ENCODE measurements at regions not wholly inside any gene's neighbourhood (a gene's known extent, or its start where the extent isn't known, plus 50 kb on each side); places are given as distances from the start of the nearest gene placed in this dataset.

DNA sequence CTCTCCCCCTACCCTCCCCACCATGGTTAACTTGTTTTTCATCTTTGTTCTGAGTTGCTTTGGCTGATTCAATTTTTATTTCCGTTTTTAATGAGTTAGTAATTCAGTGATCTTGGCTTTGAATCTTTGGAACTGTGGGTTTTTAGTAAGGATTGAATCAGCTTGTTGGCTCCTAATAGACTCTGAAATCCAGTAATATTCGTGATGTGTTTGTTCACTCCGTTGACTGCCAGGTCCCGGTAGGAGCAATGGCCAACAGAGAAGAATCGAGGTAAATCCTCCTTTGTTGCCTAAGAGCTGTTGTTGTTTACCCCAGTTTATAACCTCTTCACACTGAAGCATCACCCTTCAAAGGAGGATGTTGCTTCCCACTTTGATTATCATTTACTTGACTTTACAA is 92.7 kb downstream of the PCSK1 start:
- DNase-seq, result no peak

DNA sequence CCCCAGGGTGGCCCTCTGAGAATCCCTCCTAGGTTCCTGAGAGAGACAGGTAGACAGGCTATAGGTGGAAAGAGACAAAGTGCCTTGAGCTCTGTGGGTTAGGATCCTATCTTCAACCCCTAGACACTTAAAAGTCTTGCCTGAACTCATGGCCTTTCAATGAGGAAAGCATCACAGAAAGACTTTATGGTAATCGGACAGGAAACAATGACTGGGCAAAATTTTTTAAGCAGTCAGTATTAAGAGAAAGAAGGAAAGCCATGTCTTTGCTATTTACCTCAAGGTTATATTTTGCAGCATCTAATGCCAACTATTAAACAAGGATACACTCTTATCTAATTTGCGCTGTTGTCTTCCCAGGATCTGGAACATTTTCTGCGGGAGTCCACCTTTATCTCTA is 93.2 kb downstream of the PCSK1 start:
- no peak for DNase-seq

DNA sequence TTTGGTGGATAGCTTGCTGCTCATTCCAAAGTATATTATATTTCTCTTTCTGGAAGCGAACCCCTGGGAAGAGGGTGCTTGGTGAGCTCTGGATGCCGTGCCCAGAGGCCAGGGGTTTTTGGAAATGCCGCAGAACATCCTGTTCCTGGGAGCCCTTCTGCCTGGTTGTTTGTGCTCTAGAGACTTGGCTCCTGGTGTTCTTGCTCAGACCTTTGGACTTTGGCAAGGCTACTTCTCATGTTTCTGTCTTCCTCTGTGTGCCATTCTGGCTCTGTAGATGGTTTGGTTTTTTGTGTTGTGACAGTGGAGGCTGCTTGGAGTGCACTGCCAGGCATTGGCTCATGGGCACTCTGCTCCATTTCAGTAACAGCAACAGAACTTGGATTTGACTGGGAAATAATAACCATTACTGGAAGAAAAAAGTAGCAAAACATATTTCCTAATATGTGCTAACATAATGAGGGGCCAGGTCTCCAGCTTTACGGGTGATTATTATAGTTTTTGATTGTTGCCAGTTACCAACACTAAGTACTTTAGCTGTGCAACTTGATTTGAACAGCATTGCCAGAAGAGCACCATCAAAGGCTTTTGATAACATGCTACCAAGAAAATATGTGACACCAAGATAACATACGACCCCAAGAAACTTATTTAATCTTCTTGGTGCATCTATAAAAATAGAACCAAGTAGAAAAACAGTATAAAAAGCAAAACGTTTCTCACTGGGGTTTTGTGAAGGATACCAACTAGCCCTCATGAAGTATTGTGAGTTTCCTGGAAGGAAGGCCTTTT is 94.2 kb downstream of the PCSK1 start:
- no peak for DNase-seq

DNA sequence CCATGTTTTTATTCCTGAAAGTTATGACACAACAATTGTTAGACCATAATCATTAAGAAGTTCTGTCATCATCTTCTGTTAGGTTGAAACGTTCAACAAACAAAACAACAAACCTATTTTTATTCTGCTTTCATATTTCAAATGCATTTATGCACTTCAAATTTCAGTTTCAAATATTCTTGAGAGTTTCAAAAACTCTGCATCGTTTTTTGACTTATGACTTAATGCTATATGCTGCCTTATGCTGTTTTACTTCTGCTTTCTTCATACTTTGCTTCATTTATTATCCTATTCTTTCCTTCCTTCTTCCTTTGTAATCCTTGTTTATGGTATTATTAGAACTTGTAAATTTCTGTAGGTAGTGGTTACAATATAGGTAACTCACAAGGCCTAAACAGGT is 95.0 kb downstream of the PCSK1 start:
- peak in 2 of 3 donors; percentile 37 to 55 for DNase-seq

DNA sequence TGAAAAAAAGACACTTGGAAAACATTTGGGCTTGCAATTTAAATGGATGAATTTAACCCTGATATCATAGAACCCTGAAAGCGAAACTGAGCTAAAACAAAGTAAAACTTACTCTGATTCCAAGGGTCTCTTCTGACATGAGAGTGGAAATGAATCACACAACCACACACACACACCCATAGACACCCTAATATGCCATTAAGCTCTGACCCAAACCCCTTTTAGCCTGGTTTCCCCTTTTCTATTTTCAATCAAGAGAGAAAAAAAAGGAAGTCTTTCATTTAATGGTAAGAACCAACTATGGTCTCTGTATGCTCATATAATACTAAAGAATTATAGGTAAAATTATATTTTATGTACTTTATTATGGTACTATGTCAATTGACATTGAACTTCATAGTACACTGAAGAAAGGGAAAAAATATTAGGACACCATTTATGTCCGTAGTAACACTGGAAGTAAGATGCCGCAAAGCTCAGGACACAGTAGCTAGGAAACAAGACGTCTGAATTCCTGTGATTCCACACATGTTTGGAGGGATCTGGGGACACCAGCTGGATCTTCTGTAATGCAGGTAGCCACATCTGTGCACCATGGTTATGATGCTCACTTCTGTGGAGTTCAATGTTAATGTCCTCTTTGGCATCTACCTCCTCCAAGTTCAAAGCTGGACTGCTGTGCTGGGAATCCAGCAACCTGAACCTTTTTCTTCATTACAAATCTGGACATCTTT is 95.8 kb downstream of the PCSK1 start:
- DNase-seq, result peak; percentile 59 to 83 (median 68)

DNA sequence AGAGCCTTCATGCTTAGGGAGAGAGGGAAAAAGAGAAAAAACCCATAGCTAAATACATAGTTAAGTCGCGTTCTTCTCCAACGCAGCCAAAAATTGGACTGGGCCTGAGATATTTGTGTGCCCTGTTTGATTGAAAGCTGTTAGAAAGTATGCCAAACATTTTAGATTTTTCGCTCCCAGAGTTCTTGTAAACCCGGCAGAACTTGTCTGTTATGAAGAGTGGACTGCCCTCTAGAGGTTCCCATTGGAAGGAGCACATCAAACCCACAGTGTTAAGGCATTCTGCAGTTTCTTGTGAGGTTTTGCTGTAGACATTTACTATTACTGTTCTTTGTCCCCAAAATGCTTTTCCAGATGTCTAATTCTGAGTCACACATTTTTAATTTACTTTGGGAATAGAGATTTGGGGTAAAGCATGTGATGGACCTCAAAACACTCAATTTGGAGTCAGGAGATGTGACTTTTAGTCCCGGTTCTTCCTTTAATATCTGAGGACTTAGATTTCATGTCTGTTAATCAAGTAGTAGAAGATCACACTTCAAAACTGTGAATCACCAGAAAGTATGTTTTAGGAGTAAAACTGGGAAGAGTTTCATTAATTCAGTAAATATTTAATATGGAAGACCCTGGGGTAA is 96.6 kb downstream of the PCSK1 start:
- peak; percentile 82 to 90 (median 86) for DNase-seq

DNA sequence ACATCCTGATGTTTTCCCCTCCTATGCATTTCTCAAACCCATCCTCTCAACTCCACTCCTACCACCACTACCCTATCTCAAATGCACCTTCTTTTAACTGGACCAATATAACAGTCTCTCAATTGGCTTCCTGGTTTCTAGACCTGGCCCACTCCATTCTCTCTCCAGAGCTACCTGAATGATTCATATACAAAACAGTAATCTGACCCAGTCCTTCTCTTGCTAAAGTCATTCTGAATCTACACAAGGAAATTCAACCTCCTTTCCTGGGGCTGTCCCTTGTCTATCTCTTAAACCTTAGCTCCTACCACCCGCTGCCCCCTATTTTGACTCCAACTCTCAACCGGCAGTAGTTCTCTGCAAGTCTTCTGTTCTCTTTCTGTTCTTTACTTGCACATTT is 97.2 kb downstream of the PCSK1 start:
- DNase-seq, result no peak

DNA sequence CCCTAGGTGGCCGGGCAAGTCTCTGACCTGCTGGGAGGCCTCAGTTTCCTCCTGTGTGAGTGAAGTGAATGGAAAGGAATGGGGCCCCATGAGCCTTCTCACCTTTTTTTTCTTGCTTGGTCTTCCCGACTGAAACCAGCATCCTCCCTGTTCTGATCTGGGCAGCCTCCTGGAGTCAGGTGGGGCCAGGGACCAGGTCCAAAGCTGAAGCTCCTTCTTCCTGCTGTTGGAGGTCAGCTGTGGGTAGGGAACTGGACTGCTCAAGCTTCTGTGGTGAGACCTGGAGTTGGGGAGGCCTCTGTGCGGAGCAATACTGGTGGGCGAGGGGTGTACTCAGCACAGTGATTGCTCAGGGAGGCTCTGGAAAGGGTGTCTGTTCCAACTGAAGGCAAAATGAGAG is 99.7 kb downstream of the PCSK1 start:
- no peak for DNase-seq

DNA sequence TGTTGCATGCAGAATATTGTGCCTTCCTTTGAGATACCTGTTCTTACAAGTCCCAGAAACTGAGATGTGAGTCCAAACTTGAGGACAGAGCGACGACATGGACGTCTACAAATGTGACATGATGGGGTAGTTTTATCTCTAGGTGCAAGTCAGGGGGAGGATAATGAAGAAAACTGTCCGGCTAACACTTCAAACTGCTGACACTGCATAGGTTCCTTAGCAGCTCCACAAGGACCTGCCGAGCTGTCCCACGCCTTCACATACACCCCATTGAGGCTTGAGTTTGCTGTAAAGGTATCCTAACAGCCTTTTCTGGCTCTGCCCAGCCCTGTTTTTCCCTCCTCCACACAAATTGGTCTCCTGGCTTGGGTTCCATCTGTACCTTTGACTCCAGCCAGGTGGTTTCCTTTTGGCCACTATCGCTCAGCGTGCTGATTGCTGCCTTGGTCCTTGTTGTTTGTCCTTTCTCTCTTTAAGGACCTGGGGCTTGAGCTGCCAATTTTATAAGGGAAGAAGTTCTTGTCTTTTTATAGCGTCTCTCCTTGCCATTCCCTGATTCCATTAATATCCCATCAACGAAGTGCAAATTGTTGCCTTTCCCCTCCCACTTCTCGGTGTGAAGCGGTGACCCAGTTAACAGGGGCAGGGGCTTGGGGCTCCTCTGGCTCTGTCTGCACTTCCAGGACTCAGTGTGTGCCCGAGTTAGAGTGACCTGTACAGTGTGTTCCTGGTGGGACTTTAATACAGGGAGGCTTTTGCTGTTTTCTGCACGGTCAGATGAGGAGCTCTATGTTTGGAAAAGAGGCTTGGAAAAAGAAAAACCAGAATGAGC is 100.3 kb downstream of the PCSK1 start:
- no peak for DNase-seq

DNA sequence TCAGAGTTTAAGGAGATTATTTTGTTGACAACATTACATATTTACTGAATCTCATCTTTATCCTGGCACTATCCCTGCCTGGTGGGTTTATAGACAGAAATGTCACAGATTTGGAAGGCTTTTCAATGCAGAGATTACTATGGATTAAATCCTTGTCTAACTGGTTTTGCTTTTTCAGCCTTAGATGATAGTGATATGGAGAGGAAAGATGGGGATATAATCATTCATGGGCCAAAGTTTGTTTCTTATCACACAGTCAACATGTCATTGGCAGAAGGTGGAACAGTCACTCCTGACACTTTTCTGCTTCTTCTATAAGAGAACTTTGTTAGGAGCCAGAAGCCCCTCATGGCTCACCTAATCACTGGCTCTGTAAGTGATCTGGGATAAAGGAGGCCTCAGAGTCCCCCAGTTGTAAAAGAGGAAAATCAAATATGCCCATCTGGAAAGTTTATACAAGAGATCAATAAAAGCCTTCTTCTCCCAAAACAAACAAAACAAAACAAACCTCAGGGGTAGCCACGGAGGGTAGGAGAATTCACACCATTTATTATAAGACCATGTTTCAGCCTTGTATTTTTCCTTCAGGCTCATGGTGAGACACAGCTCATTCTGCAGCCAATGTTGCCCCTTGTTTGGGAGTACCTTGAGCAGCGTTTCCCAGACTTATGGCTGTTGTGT is 101.2 kb downstream of the PCSK1 start:
- no peak for DNase-seq

DNA sequence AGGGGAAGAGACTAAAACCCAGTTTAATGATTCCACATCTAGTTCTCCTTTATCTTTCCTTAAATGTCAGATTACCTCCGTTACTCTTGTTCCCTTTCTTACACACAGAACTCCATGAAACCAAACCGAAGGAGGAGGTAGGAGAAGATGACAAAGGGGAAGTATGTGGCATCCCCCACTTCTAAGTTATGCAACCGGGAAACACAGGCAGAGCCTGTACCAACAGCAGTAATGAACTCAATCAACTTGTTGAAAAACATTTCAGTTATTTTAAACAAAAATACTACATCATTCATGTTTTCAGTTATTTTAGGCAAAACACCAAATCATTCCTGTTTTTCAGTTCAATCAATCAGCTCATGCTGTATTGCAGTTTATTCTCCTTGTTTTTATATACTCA is 101.8 kb downstream of the PCSK1 start:
- DNase-seq, result peak; percentile 61 to 80 (median 75)

DNA sequence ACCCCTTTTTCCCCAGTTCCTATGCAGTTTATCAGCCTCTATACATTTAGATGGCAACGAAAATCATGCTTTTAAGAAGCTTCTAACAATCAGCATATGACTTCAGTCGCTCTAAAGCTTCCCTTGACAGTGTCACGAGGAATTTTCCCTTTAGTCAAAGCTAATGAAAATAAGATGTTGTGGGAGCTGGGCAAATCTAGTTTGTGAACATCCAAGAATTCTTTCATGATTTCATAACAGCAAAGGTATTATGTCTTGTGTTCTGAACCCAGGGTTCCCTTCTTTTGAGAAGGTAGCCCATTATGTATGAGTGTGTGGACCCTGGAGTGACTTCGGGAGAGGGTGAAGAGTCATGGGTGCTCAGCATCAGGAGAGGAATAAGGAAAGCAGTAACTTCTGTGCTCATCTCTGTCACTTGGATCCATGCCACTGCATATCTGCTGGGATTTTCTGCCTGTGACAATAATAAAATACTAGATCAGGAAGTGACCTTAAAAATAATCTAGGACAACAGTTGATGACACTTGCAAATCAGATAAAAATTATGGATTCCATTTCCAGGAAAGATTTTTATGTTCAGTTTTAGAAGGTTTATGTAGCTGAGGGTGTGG is 102.4 kb downstream of the PCSK1 start:
- peak in 2 of 3 donors; percentile 23 to 25 for DNase-seq

DNA sequence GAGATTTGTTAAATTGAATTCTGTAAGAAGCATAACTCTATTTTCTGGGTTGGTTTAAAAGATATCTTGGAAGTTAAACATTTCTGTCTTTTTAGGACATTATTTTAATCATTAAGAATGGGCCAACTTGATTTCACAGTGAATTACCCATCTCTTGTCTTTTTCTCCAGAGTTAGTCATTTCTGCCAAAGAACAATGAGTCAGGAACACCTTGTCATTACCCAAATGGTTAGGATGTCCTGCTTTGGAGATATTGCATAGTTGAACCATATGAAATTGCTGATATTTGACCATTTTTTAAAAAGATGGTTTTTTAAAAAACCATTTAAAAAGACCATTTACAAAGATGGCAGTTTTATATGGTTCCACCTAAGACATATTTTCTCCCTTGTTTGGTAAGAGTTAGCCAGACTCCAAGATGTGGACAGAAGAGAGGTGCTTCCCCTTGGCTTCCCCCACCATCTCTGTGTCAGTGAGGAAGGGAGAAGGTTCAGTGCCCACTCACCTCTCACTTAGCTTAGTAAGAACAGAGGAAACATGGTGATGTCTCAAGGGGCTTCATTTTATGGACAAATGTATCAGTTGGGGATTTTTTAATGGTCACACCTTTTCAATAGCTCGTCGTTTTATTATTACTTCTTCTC is 103.0 kb downstream of the PCSK1 start:
- DNase-seq, result peak; percentile 60 to 62 (median 62)

DNA sequence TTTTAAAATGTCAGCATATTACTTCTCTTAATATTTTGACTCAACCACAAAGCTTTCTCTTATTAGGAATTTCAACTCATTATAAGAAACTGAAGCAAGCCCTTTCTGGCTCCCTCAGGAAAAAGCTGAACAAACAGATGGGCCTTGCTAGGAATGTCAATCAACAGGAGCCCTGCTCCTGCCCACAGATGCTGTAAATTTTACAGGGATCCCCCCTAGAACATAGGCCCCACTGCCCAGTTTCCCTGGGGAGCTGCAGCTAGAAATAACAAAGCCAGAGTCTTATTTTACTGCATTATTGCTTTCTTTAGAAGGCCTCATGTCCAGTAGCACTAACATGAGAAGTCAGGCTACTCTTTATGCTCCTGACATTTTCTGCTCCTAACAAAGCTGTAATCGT is 103.8 kb downstream of the PCSK1 start:
- no peak for DNase-seq

DNA sequence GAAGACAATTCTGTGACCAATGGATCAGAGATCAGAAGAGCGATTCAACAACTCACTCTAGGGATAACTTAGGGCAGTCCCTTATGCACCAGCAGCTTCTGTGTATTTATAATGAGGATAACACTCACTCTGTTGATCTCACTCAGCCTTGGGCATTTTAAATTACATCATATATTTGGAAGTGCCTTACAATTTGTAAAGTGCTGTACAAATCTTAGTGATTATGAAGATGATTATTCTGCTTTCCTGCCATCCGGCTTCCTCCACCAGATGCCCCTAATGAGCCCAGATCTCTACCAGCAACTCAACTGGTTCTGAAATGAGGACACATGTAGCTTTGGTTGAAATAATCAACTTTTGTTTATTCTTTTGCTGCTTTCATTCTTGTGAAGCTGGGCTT is 105.3 kb downstream of the PCSK1 start:
- no peak for DNase-seq

DNA sequence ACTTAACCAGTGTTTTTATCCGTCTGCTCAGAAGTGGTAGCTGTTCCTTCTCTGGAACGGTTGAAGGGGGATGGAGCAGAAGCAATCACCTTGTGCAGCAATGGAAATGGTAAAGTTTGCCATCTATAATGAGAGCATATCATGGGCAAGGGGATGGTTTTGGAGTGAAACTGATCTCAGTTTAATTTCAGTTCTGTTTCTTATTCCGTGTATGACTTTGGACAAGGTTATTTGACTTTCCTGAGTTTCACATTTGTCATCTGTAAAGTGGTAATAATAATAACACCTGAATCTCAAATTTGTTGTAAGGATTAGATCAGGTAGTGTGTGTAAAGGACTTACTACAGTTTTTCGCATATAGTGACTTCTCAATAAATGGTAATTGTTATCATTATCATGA is 106.1 kb downstream of the PCSK1 start:
- DNase-seq, result no peak

DNA sequence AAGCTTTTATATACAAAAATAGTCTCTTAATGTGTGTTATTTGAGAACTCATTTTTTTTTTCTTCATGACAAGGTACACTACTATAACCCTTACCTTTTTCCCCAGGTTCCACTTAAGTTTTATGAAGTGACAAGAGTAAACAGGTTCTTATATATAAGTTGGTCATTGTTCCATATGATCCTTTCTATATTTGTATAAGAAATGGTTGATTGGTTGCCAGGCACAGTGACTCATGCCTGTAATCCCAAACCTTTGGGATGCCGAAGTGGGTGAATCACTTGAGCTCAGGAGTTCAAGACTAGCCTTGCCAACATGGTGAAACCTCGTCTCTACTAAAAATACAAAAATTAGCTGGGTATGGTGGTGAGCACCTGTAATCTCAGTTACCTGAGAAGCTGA is 108.3 kb downstream of the PCSK1 start:
- DNase-seq, result no peak

DNA sequence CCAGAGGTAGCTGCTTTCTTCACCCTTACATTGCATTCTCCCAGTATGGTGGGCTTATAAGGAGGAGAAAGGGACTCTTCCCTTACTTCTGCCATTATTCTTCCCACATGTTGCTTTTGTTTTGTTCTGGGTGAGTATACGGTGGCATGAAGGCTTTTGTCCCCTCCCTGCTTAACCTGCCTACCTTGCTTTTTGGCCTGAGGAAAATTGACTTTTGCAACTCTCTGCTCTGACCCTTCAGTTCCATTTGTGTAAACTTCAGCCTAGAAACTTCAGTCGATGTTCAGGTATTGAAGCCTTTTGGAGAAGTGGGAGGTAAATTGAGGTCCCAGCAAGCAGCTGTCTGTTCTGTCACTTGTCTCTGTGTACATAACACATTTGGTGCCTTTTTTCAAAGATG is 110.2 kb downstream of the PCSK1 start:
- DNase-seq, result no peak

DNA sequence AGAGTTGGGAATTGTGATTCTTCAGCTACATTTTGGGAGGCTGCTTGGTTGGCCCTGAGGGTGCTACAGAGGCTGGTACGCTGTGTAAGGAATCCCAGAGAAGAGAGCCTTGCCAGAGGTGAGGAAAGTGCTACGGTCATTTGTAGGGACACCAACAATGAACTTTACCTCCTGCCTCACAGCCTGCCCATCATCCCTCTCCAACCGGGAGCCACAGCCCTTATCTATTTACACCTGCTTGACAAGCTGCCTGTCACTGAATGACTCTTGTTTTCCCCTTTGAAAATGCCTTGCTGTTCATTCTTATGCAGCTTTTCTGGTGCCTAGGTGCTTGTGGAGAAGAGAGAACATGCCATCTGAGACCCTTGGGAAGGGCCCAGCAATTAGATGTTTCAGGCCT is 110.8 kb downstream of the PCSK1 start:
- no peak for DNase-seq

DNA sequence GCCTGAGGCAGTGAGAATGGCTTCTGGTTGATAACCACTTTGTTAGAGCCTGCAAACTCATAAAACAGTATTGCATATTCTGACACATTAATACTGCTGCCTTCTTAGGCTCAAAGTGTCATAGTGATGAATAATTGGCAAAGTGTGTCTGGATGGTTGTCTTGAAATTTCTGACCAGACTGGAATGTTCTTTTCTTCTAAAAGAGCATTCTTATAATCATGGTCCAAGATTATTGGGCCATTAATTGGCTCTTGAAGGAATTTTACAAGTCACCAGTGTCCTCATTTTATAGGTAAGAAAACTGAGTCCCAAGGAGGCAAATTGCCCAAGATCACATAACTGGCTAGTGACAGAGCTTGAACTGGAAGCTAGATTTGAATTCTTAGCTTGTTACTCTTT is 111.7 kb downstream of the PCSK1 start:
- no peak for DNase-seq

DNA sequence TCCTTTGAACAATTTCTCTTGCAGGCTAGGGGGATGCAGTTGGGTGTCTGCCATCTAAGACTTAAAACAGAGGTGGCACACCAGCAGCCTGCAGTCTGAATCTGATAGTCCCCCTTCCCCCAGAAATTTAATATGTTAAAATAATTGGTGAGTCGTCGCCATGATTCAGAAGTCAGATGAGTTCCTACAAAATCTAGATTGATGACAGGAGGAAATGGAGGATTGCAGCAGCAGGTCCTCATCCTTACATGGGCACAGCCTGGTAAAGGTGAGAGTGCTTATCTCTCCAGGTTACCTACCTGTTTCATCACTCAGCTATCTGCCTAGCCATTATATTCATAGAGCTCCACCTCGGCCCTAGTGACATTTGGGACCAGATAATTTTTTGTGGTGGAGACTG is 112.3 kb downstream of the PCSK1 start:
- DNase-seq, result no peak

All from suppressor macrophage treated with lipopolysaccharide for 1 hour (primary cell).